ENCODE measurements at regions not wholly inside any gene's neighbourhood (a gene's known extent, or its start where the extent isn't known, plus 50 kb on each side); places are given as distances from the start of the nearest gene placed in this dataset.
"Not testable (repeated sequence)": the region's sequence is repeated elsewhere in the genome, so short reads cannot be mapped to it uniquely, and the experiment has no call there.

DNA sequence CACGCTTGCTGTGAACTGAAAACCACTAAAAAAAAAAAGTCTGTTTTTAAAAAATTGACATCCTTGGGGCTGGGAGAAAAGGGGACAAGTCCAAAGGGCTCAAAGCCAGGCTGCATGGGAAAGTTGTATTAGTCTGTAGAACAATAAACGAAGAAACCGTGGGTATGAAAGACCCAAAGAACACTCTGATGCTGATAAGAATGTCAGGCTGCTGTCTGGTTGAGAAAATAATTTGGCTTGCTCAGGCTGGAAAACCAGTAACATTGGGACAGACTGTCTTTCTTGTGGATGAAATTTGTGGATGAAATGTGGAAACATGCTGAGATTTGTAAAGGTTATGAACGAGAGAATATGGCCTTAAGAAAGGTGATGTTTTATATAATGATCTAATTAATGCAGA is 68.5 kb upstream of the HSPB3 start:
- Histone ChIP-seq H3K27me3 (ENCODE audit: control insufficient read depth, insufficient read depth, low read length) (no peaks in the 10 kb centered on the region), H3K4me3 (ENCODE audit: low read depth, low read length) (no peak overlapping the region), H3K36me3 (ENCODE audit: control insufficient read depth, insufficient read depth, low read length) (no peaks in the 10 kb centered on the region)
- FAIRE-seq (no peak), DNase-seq (ENCODE audit: low read depth) (no peak)
- TF ChIP-seq, protein P1, sequence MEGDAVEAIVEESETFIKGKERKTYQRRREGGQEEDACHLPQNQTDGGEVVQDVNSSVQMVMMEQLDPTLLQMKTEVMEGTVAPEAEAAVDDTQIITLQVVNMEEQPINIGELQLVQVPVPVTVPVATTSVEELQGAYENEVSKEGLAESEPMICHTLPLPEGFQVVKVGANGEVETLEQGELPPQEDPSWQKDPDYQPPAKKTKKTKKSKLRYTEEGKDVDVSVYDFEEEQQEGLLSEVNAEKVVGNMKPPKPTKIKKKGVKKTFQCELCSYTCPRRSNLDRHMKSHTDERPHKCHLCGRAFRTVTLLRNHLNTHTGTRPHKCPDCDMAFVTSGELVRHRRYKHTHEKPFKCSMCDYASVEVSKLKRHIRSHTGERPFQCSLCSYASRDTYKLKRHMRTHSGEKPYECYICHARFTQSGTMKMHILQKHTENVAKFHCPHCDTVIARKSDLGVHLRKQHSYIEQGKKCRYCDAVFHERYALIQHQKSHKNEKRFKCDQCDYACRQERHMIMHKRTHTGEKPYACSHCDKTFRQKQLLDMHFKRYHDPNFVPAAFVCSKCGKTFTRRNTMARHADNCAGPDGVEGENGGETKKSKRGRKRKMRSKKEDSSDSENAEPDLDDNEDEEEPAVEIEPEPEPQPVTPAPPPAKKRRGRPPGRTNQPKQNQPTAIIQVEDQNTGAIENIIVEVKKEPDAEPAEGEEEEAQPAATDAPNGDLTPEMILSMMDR (IDR thresholded peaks at IDR 0.05; ENCODE audit: insufficient read depth, low read length, severe bottlenecking): no peak

DNA sequence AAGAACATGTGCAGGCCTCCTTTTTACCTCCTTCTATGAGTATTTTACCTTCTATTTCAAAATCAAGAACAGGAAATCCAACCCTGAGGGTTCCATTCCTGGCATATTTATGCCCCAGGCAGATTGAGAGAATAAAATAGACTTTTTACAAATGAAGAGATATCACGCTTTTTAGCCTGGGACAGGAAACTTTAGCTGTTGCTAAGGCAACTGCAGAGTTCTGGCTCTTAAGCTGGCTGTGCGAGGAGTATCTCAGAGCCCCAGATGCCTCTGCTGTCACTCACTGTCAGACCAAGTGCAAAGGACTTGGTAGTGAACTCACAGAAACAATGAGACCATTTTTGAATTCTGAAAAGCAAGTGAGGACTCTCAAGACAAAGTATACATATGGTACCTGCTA is 69.5 kb upstream of the HSPB3 start:
- TF ChIP-seq, protein P1 (IDR thresholded peaks at IDR 0.05; ENCODE audit: insufficient read depth, low read length, severe bottlenecking): no peak
- FAIRE-seq: no peak
- no peaks in the 10 kb centered on the region for H3K36me3 ChIP-seq (ENCODE audit: control insufficient read depth, insufficient read depth, low read length)
- no peaks in the 10 kb centered on the region for H3K27me3 ChIP-seq (ENCODE audit: control insufficient read depth, insufficient read depth, low read length)
- H3K4me3 ChIP-seq (ENCODE audit: low read depth, low read length): no peak overlapping the region
- no peak for DNase-seq (ENCODE audit: low read depth)

DNA sequence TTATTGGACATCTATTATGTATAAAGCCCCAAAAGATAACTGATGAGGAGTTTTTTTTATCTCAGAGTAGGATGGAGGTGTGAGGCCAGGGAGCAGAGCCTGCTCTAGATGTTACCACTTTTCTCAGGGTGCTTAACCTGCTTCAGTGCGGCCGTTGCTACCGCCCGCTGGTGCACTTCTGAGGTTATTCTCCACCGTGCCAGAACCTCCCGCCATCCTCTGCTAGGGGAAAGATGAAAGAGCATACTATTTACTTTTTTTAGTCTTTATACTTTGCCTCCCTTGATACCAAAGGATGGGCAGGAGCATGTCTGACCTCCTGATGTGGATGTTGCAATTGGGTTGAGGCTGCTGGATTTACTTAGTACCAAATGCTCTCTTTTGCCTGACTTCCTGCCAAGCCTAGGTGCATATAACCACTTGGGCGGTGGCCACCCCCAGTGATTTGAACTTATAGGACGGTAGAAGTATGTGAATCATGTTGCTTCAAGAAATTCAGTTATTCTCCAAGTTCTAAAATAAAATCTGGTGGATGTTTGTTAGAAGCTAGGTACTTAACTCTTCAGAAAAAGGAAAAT is 71.1 kb upstream of the HSPB3 start:
- H3K4me3 ChIP-seq (ENCODE audit: low read depth, low read length): no peak overlapping the region
- DNase-seq (ENCODE audit: low read depth) (peak; percentile 55), FAIRE-seq (no peak)
- TF ChIP-seq, protein P1 (IDR thresholded peaks at IDR 0.05; ENCODE audit: insufficient read depth, low read length, severe bottlenecking): no peak
- H3K27me3 ChIP-seq (ENCODE audit: control insufficient read depth, insufficient read depth, low read length): no peaks in the 10 kb centered on the region
- H3K36me3 ChIP-seq (ENCODE audit: control insufficient read depth, insufficient read depth, low read length): no peaks in the 10 kb centered on the region

DNA sequence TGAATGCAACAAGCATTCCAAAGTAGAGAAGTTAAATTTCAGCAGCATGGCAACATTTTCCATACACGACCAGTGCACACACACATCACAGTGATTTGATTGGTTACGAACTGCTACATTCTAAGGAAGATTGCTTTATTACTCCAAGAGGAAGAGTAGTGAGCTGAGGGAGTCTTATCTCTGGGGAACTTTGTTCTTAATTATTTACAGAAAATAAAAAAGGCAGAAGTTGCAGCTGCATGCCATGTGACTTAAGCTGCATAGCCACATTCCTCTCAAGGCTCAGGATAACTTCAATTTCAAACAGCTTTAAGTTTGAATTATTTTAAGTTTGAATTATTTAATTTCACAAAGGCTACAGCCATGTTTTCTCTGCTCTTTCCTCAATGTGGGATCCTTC is 71.6 kb upstream of the HSPB3 start:
- DNase-seq (ENCODE audit: low read depth) (no peak), FAIRE-seq (no peak)
- H3K27me3 ChIP-seq (ENCODE audit: control insufficient read depth, insufficient read depth, low read length): no peaks in the 10 kb centered on the region
- TF ChIP-seq, protein P1 (IDR thresholded peaks at IDR 0.05; ENCODE audit: insufficient read depth, low read length, severe bottlenecking): no peak
- H3K36me3 ChIP-seq (ENCODE audit: control insufficient read depth, insufficient read depth, low read length): no peaks in the 10 kb centered on the region
- H3K4me3 ChIP-seq (ENCODE audit: low read depth, low read length): no peak overlapping the region

DNA sequence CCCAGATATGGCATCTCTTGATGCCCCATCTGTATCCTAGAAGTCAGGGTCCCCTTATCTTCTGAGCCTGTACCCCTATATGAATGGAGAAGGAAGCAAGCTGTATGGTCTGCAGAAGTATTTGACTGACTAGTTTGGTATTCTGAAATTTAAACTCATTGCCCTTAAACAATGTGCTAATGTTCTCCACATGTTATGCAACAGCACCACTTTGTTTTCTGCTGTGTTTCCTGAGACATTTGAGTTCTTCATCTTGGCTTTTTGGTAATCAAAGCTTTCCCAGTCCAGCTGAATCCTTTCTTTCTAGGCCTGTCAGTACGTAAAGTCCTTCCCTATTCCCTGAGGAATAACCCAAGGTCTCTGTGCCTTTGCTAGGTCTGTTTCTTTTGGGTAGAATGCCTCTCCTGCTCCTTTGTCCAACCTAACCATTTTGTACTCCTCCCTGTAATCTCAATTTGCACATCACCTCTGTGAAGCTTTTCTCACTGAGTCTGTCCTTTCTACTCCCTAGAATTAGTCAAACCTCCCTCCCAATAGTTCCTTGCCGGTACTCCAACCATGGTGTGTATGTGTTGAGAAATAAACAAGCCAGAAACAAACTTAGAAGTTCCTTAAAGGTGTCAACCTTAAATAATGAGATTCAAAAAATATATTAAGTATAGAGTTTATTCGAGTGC is 72.1 kb upstream of the HSPB3 start:
- FAIRE-seq: no peak

DNA sequence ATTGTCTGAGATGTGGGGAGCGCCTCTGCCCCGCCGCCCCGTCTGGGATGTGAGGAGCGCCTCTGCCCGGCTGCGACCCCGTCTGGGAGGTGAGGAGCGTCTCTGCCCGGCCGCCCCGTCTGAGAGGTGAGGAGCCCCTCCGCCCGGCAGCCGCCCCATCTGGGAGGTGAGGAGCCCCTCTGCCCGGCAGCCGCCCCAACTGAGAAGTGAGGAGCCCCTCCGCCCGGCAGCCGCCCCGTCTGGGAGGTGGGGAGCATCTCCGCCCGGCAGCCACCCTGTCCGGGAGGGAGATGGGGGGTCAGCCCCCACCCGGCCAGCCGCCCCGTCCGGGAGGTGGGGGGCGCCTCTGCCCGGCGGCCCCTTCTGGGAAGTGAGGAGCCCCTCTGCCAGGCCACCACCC is 70.9 kb upstream of the ARL15 start:
- not testable (repeated sequence) for H3K36me3 ChIP-seq (ENCODE audit: control insufficient read depth, insufficient read depth, low read length); DNase-seq (ENCODE audit: low read depth); H3K27me3 ChIP-seq (ENCODE audit: control insufficient read depth, insufficient read depth, low read length); FAIRE-seq; H3K4me3 ChIP-seq (ENCODE audit: low read depth, low read length)

More for the DNA sequence above, 72.1 kb upstream of the HSPB3 start:
- Histone ChIP-seq H3K4me3 (ENCODE audit: low read depth, low read length) (no peak overlapping the region), H3K36me3 (ENCODE audit: control insufficient read depth, insufficient read depth, low read length) (no peaks in the 10 kb centered on the region), H3K27me3 (ENCODE audit: control insufficient read depth, insufficient read depth, low read length) (no peaks in the 10 kb centered on the region)
- peak; percentile 42 for DNase-seq (ENCODE audit: low read depth)
- TF ChIP-seq, protein P1 (IDR thresholded peaks at IDR 0.05; ENCODE audit: insufficient read depth, low read length, severe bottlenecking): no peak
